ENCODE measurements at regions not wholly inside any gene's neighbourhood (a gene's known extent, or its start where the extent isn't known, plus 50 kb on each side); places are given as distances from the start of the nearest gene placed in this dataset.
A peak's percentile ranks its signal among the peaks of the same experiment; 100 is the strongest.

- DNase-seq, result no peak
- TF ChIP-seq, protein P1, sequence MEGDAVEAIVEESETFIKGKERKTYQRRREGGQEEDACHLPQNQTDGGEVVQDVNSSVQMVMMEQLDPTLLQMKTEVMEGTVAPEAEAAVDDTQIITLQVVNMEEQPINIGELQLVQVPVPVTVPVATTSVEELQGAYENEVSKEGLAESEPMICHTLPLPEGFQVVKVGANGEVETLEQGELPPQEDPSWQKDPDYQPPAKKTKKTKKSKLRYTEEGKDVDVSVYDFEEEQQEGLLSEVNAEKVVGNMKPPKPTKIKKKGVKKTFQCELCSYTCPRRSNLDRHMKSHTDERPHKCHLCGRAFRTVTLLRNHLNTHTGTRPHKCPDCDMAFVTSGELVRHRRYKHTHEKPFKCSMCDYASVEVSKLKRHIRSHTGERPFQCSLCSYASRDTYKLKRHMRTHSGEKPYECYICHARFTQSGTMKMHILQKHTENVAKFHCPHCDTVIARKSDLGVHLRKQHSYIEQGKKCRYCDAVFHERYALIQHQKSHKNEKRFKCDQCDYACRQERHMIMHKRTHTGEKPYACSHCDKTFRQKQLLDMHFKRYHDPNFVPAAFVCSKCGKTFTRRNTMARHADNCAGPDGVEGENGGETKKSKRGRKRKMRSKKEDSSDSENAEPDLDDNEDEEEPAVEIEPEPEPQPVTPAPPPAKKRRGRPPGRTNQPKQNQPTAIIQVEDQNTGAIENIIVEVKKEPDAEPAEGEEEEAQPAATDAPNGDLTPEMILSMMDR (IDR thresholded peaks at IDR 0.05), result no peak
- ATAC-seq, result no peak
- no peaks in the 10 kb centered on the region for H3K4me1 ChIP-seq
- H3K4me3 ChIP-seq, result no peak overlapping the region
- peaks cover 23% of the 10 kb centered on the region for H3K27me3 ChIP-seq (ENCODE audit: low read depth)
- no peaks in the 10 kb centered on the region for H3K36me3 ChIP-seq
- intact Hi-C loops (cut with DNase I), result no loop called here
- H3K27ac ChIP-seq, result no peak overlapping the region
- H3K9me3 ChIP-seq, result no peaks in the 10 kb centered on the region
Measured at GRCh38 chr16:86872833-86873232, 294.5 kb downstream of the FOXL1 start.

DNA sequence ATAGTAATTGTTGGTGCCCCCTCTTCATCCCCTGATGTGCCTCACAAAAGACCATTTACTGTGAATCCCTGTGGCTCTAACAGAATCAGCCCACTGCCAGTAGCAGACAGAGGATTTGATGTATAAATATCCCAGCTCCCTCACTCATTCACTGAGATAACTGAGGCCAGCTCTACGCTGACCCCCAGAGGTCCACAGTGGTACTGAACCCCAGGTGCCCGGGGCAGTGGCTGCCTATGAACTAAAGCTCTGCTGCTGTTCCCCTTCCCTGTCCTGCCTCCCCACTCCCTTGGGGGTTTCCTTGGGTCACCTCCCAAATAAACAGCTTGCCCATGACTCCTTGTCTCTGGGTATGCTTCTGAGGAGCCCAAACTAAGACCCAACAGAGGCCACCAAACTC is 295.8 kb downstream of the FOXL1 start:
- ATAC-seq (no peak), DNase-seq (no peak)
- intact Hi-C loops (cut with DNase I), result no loop called here

GRCh38 chr16:86876499-86876898 is 298.1 kb downstream of the FOXL1 start:
- no peaks in the 10 kb centered on the region for H3K36me3 ChIP-seq
- peaks cover 54% of the 10 kb centered on the region for H3K27me3 ChIP-seq (ENCODE audit: low read depth)
- ATAC-seq (no peak), DNase-seq (no peak)
- H3K4me3 ChIP-seq, result no peak overlapping the region
- H3K4me1 ChIP-seq, result no peaks in the 10 kb centered on the region
- intact Hi-C loops (cut with DNase I), result no loop called here
- H3K27ac ChIP-seq, result no peak overlapping the region
- TF ChIP-seq, protein P1 (IDR thresholded peaks at IDR 0.05), result no peak
- H3K9me3 ChIP-seq, result no peaks in the 10 kb centered on the region

More for the DNA sequence above, 295.8 kb downstream of the FOXL1 start:
- no peak overlapping the region for H3K27ac ChIP-seq
- no peaks in the 10 kb centered on the region for H3K4me1 ChIP-seq
- no peaks in the 10 kb centered on the region for H3K36me3 ChIP-seq
- peaks cover 36% of the 10 kb centered on the region for H3K27me3 ChIP-seq (ENCODE audit: low read depth)
- no peak overlapping the region for H3K4me3 ChIP-seq
- H3K9me3 ChIP-seq, result no peaks in the 10 kb centered on the region
- TF ChIP-seq, protein P1 (IDR thresholded peaks at IDR 0.05), result peak; percentile 52

DNA sequence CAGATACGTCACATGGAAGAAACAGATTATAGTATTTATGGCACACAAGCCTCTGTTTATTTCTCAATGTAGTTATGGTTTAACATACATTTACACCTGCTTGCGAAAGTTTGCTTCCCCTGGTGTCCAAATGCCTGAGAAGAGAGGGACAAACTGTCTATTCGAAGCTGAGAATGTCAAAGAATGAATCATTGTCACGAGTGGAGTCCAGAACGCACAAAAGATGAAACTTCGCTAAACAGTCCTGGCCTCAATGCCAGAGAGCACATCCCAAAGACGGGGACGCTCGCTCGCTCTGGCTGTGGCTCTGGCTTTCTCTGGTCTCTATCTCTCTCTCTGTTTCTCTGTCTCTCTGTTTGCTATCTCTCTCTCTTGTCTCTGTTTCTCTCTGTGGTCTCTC is 298.8 kb downstream of the FOXL1 start:
- H3K27me3 ChIP-seq (ENCODE audit: low read depth), result peaks cover 54% of the 10 kb centered on the region
- no peak overlapping the region for H3K27ac ChIP-seq
- intact Hi-C loops (cut with DNase I), result no loop called here
- ATAC-seq, result no peak
- no peaks in the 10 kb centered on the region for H3K36me3 ChIP-seq
- H3K4me1 ChIP-seq, result no peaks in the 10 kb centered on the region
- TF ChIP-seq, protein P1 (IDR thresholded peaks at IDR 0.05), result no peak
- no peaks in the 10 kb centered on the region for H3K9me3 ChIP-seq
- H3K4me3 ChIP-seq, result no peak overlapping the region
- no peak for DNase-seq

DNA sequence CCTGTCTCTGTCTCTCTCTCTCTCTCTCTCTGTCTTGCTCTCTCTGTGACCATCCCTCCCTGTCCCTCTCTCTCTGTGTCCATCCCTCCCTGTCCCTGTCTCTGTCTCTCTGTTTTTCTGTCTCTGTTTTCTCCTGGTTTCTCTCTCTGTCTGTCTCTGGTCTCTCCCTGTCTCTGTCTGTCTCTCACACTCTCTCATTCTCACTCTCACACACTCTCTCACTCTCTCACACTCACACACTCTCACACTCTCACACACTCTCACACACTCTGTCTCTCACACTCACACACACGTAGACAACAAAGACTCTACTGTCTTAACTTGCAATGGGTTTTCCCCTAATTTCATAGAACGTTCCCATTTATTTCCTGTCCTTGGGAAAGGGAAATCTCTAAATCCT is 299.5 kb downstream of the FOXL1 start:
- H3K27ac ChIP-seq, result no peak overlapping the region
- intact Hi-C loops (cut with DNase I), result no loop called here
- no peaks in the 10 kb centered on the region for H3K36me3 ChIP-seq
- H3K4me1 ChIP-seq, result no peaks in the 10 kb centered on the region
- H3K4me3 ChIP-seq, result no peak overlapping the region
- DNase-seq (no peak), ATAC-seq (no peak)
- TF ChIP-seq, protein P1 (IDR thresholded peaks at IDR 0.05), result no peak
- H3K27me3 ChIP-seq (ENCODE audit: low read depth), result peaks cover 61% of the 10 kb centered on the region
- H3K9me3 ChIP-seq, result no peaks in the 10 kb centered on the region
